Heart left ventricle (tissue), 13 donors: ENCODE measurements at regions not wholly inside any gene's neighbourhood (a gene's known extent, or its start where the extent isn't known, plus 50 kb on each side); places are given as distances from the start of the nearest gene placed in this dataset.
"Not testable (repeated sequence)": the region's sequence is repeated elsewhere in the genome, so short reads cannot be mapped to it uniquely, and the experiment has no call there.

Source experiments
- CTCF ChIP-seq, 12 donors: fragments of 200-600 bp; sonication (generic) in 4 of 12; IDR thresholded peaks; one replicate each; pipeline versions ENCODE4 v1.5.0 to v1.8.0; 2018 to 2022; ENCODE audit warnings: antibody characterized with exemption in 12 of 12, mild to moderate bottlenecking in 5 of 12
- POLR2A ChIP-seq, 2 donors: fragments of 450-650 bp; IDR thresholded peaks; one replicate each; pipeline ENCODE4 v1.6.1; 2017; ENCODE audit warnings: antibody characterized with exemption in 2 of 2, mild to moderate bottlenecking in 2 of 2, moderate library complexity in 2 of 2
- donor health status: ischemic (EF 13 %, LVEDD 7.1; RV severe dilation, severe dysfunction).
- donor health status: DM: no; HTN: yes; CAD: no.
- donor health status: DM: no; HTN: no; CAD: no.
- donor health status: ischemic (EF 25% LVEDD 6.9; RV normal size, moderate dysfunction).
- donor health status: ischemic (EF 25% LVEDD 5.7; RV mildly dilated, moderate dysfunction).
- donor health status: ischemic (EF 35%, LVEDD 5.7; RV mildly dilated, moderate dysfunction).
- donor health status: nonischemic (EF 11% LVEDD 7.7; RV severe dilation, severe dysfunction).
- donor health status: DM: yes; HTN: yes; CAD: no.
- donor health status: PGD.
- donor health status: ischemic (EF 29% LVEDD 5.4; RV normal size, mild dysfunction).
- donor health status: nonischemic (EF 23%, LVEDD 6.1; RV moderate dilation, normal function).

GRCh38 chr12:124669271-124669721 lies 101.9 kb upstream of the NCOR2 start:
- TF ChIP-seq CTCF, POLR2A (IDR thresholded peaks at IDR 0.05): not testable (repeated sequence)
